ENCODE measurements at regions not wholly inside any gene's neighbourhood (a gene's known extent, or its start where the extent isn't known, plus 50 kb on each side); places are given as distances from the start of the nearest gene placed in this dataset.

DNA sequence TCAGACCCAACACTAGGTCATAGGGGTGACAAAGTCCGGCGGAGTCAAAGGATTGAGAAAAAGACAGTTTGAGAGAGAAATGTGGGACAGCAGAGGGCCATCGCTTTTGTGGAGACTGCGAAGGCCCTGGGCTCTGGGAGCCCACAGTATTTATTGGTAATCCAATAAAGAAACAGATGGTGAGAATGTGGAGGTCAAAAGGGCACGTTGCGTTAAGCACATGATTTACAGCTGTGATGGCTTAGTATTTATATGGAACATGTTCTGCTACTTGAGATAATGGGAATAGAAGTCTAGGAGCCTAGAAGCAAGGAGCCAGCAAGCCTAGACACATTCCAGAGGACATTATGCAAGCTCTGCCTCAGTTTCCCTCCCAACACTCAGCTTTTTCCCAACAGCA, 2521.1 kb downstream of the PCDH9 start:
- TF ChIP-seq, protein P1, sequence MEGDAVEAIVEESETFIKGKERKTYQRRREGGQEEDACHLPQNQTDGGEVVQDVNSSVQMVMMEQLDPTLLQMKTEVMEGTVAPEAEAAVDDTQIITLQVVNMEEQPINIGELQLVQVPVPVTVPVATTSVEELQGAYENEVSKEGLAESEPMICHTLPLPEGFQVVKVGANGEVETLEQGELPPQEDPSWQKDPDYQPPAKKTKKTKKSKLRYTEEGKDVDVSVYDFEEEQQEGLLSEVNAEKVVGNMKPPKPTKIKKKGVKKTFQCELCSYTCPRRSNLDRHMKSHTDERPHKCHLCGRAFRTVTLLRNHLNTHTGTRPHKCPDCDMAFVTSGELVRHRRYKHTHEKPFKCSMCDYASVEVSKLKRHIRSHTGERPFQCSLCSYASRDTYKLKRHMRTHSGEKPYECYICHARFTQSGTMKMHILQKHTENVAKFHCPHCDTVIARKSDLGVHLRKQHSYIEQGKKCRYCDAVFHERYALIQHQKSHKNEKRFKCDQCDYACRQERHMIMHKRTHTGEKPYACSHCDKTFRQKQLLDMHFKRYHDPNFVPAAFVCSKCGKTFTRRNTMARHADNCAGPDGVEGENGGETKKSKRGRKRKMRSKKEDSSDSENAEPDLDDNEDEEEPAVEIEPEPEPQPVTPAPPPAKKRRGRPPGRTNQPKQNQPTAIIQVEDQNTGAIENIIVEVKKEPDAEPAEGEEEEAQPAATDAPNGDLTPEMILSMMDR (IDR thresholded peaks at IDR 0.05): no peak
- TF ChIP-seq POLR2A (IDR thresholded peaks at IDR 0.05): no peak

Measured in ovary (tissue), 3 donors.